ENCODE measurements at regions not wholly inside any gene's neighbourhood (a gene's known extent, or its start where the extent isn't known, plus 50 kb on each side); places are given as distances from the start of the nearest gene placed in this dataset.
A peak's percentile ranks its signal among the peaks of the same experiment; 100 is the strongest.

- Histone ChIP-seq H3K9me3 (ENCODE audit: control insufficient read depth, low read length) (no peaks in the 10 kb centered on the region), H3K4me3 (ENCODE audit: low read length) (no peak overlapping the region), H3K36me3 (ENCODE audit: control insufficient read depth, insufficient read depth, low read length) (no peaks in the 10 kb centered on the region), H3K27ac (ENCODE audit: low read depth, low read length) (no peak overlapping the region), H3K27me3 (ENCODE audit: control insufficient read depth, insufficient read depth, low read length, poor library complexity, severe bottlenecking) (no peaks in the 10 kb centered on the region), H3K4me1 (ENCODE audit: control insufficient read depth, insufficient read depth, low read length) (no peaks in the 10 kb centered on the region), H3K9ac (ENCODE audit: extremely low read depth, low read length, poor library complexity, severe bottlenecking) (no peak overlapping the region)
- H3K4me3 Mint-ChIP-seq = no peak overlapping the region
- H3K36me3 Mint-ChIP-seq (ENCODE audit: low read depth) = no peaks in the 10 kb centered on the region
- no peaks in the 10 kb centered on the region for H3K27me3 Mint-ChIP-seq (ENCODE audit: insufficient read depth)
- H3K9me3 Mint-ChIP-seq = peaks cover 8% of the 10 kb centered on the region
- H3K27ac Mint-ChIP-seq = no peak overlapping the region
- H3K4me1 Mint-ChIP-seq = peaks cover 8% of the 10 kb centered on the region
- peak; percentile 47 for DNase-seq
- 94% methylated on average over 2 of the region's 4 CpGs; no CpG with 5 or more reads in 1 of the 2 experiments for WGBS, 2 experiments (ENCODE audit: insufficient coverage in 1 of 2, insufficient read length in 1 of 2)
- no peak for TF ChIP-seq CTCF (conservative IDR thresholded peaks at IDR 0.05)
Observed at GRCh38 chr12:33663000-33663654, 223.5 kb upstream of the SYT10 start.

DNA sequence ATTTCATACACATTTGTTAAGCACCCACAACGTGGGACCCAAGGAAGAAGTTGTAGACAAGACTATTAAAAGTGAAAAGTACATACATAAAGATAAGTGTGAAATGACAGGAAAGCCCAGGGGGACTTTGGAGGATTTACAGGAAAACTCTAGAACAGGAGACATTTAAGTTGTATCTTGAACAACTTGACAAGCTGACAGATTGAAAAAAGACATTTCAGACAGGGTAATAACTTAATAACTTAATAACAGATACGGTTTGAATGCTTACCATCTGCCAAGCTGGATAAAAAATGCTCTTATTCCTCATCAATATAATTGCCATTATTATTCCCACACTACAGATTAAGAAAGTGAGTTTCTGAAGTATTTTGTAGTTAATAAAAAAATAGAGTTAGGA lies 229.7 kb upstream of the SYT10 start:
- peaks cover 8% of the 10 kb centered on the region for H3K9me3 Mint-ChIP-seq
- peaks cover 30% of the 10 kb centered on the region for H3K4me1 Mint-ChIP-seq

DNA sequence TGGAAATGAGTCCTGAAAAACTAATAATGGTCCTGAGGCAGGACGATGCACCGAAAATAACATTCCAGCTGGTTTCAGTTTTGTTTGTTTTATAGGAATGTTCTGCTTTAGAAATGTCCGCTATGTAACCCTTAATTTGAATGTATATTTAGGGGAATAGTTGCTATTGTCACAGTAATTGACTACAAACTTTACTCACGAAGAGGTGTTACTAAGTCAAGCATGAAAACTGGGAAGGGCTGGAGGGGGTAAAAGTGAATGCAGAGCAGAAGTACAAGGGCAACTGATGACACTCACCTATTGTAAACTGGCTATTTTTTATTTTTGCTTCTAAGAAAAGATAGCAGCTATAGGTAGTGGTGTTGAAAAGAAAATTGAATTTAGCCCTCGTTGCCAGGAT lies 230.7 kb upstream of the SYT10 start:
- H3K9ac ChIP-seq (ENCODE audit: extremely low read depth, low read length, poor library complexity, severe bottlenecking) = no peak overlapping the region
- H3K27me3 ChIP-seq (ENCODE audit: control insufficient read depth, insufficient read depth, low read length, poor library complexity, severe bottlenecking) = no peaks in the 10 kb centered on the region
- no peaks in the 10 kb centered on the region for H3K4me1 ChIP-seq (ENCODE audit: control insufficient read depth, insufficient read depth, low read length)
- no peaks in the 10 kb centered on the region for H3K36me3 ChIP-seq (ENCODE audit: control insufficient read depth, insufficient read depth, low read length)
- H3K4me1 Mint-ChIP-seq = peaks cover 30% of the 10 kb centered on the region
- no peak overlapping the region for H3K27ac ChIP-seq (ENCODE audit: low read depth, low read length)
- H3K27me3 Mint-ChIP-seq (ENCODE audit: insufficient read depth) = no peaks in the 10 kb centered on the region
- TF ChIP-seq CTCF (conservative IDR thresholded peaks at IDR 0.05) = no peak
- DNase-seq = peak; percentile 57
- H3K4me3 ChIP-seq (ENCODE audit: low read length) = no peak overlapping the region
- peaks cover 1% of the 10 kb centered on the region for H3K36me3 Mint-ChIP-seq (ENCODE audit: low read depth)
- H3K9me3 Mint-ChIP-seq = peaks cover 8% of the 10 kb centered on the region
- WGBS, 2 experiments (ENCODE audit: insufficient coverage in 1 of 2, insufficient read length in 1 of 2) = 55 to 59% methylated on average over 2 to 5 of the region's 5 CpGs
- no peak overlapping the region for H3K4me3 Mint-ChIP-seq
- no peaks in the 10 kb centered on the region for H3K9me3 ChIP-seq (ENCODE audit: control insufficient read depth, low read length)
- no peak overlapping the region for H3K27ac Mint-ChIP-seq

More for the DNA sequence above, 229.7 kb upstream of the SYT10 start:
- Histone ChIP-seq H3K4me1 (ENCODE audit: control insufficient read depth, insufficient read depth, low read length) (no peaks in the 10 kb centered on the region), H3K27me3 (ENCODE audit: control insufficient read depth, insufficient read depth, low read length, poor library complexity, severe bottlenecking) (no peaks in the 10 kb centered on the region), H3K36me3 (ENCODE audit: control insufficient read depth, insufficient read depth, low read length) (no peaks in the 10 kb centered on the region), H3K9me3 (ENCODE audit: control insufficient read depth, low read length) (no peaks in the 10 kb centered on the region), H3K9ac (ENCODE audit: extremely low read depth, low read length, poor library complexity, severe bottlenecking) (no peak overlapping the region), H3K27ac (ENCODE audit: low read depth, low read length) (no peak overlapping the region), H3K4me3 (ENCODE audit: low read length) (no peak overlapping the region)
- Mint-ChIP-seq H3K27ac (no peak overlapping the region), H3K27me3 (ENCODE audit: insufficient read depth) (no peaks in the 10 kb centered on the region), H3K36me3 (ENCODE audit: low read depth) (peaks cover 1% of the 10 kb centered on the region), H3K4me3 (no peak overlapping the region)
- TF ChIP-seq CTCF (conservative IDR thresholded peaks at IDR 0.05) = no peak
- DNase-seq = no peak
- WGBS, 2 experiments (ENCODE audit: insufficient coverage in 1 of 2, insufficient read length in 1 of 2) = 86% methylated on average over 2 of the region's 2 CpGs; no CpG with 5 or more reads in 1 of the 2 experiments
